ENCODE measurements at regions not wholly inside any gene's neighbourhood (a gene's known extent, or its start where the extent isn't known, plus 50 kb on each side); places are given as distances from the start of the nearest gene placed in this dataset.

- 0 out of 2 replicates have a peak, but pooled peaks have one; percentile 11 for TF ChIP-seq GABPB1 (CRISPR knock-in tag; IDR thresholded peaks at IDR 0.05)
- no peak for TF ChIP-seq USF2 (CRISPR knock-in tag; IDR thresholded peaks at IDR 0.05)
- ChIA-PET POLR2A (no interaction called here), CTCF (interaction anchor here (1.1 to 1.4 kb wide), 4 partner anchors 21 to 488 kb away, joined by 3 to 4 read pairs (median 3); no protein-coding TSS in a partner anchor)
- Mint-ChIP-seq H3K27ac (no peak overlapping the region), H3K4me3 (peak overlapping the region; percentile 41; the same call in 1 of the 2 replicates), H3K36me3 (no peaks in the 10 kb centered on the region), H3K9me3 (no peaks in the 10 kb centered on the region), H3K4me1 (peaks cover 38% of the 10 kb centered on the region), H3K27me3 (ENCODE audit: low read depth) (no peaks in the 10 kb centered on the region; the same call in 1 of the 2 replicates)
- DNase-seq (ENCODE audit: low spot score) = no peak
- no peak for ATAC-seq
Measured at GRCh38 chr20:50306478-50307423, 116.1 kb downstream of the CEBPB start.

GRCh38 chr20:50308166-50308512, 117.5 kb downstream of the CEBPB start:
- no peaks in the 10 kb centered on the region for H3K9me3 Mint-ChIP-seq
- ChIA-PET POLR2A (interaction anchor here (0.5 kb wide), 1 partner anchor 444 kb away, joined by 3 read pairs; no protein-coding TSS in a partner anchor), CTCF (interaction anchor here (2.1 to 2.3 kb wide), 2 partner anchors 13 to 26 kb away, joined by 7 to 8 read pairs; no protein-coding TSS in a partner anchor)
- peaks cover 38% of the 10 kb centered on the region for H3K4me1 Mint-ChIP-seq
- peak overlapping the region; percentile 45; the same call in 1 of the 2 replicates for H3K27ac Mint-ChIP-seq
- no peak for DNase-seq (ENCODE audit: low spot score)
- TF ChIP-seq GTF2I (CRISPR knock-in tag; conservative IDR thresholded peaks at IDR 0.05) (no peak), NFE2L1 (CRISPR knock-in tag; IDR thresholded peaks at IDR 0.05) (no peak)
- ATAC-seq = no peak
- H3K36me3 Mint-ChIP-seq = no peaks in the 10 kb centered on the region
- no peak overlapping the region for H3K4me3 Mint-ChIP-seq
- no peaks in the 10 kb centered on the region for H3K27me3 Mint-ChIP-seq (ENCODE audit: low read depth)

- Mint-ChIP-seq H3K4me3 (no peak overlapping the region), H3K9me3 (no peaks in the 10 kb centered on the region), H3K27me3 (ENCODE audit: low read depth) (no peaks in the 10 kb centered on the region), H3K27ac (peak overlapping the region; percentile 45; the same call in 1 of the 2 replicates), H3K36me3 (no peaks in the 10 kb centered on the region), H3K4me1 (peaks cover 37% of the 10 kb centered on the region)
- CTCF ChIA-PET = interaction anchor here (1.4 to 2.3 kb wide), 3 partner anchors 9 to 27 kb away, joined by 4 to 8 read pairs (median 7); no protein-coding TSS in a partner anchor
- TF ChIP-seq FOXP1 (CRISPR knock-in tag; IDR thresholded peaks at IDR 0.05; ENCODE audit: borderline replicate concordance) = no peak
- TF ChIP-seq ZNF121 (CRISPR knock-in tag; IDR thresholded peaks at IDR 0.05) = peak; percentile 94
- 0 out of 2 replicates have a peak, but pooled peaks have one; percentile 39 for TF ChIP-seq ZBTB21 (CRISPR knock-in tag; IDR thresholded peaks at IDR 0.05; ENCODE audit: borderline replicate concordance)
- peak; percentile 45 for DNase-seq (ENCODE audit: low spot score)
- POLR2A ChIA-PET = interaction anchor here (0.5 kb wide), 1 partner anchor 443 kb away, joined by 3 read pairs; no protein-coding TSS in a partner anchor
- peak; percentile 81 for ATAC-seq
Measured at GRCh38 chr20:50308513-50309279, 118.1 kb downstream of the CEBPB start.

- TF ChIP-seq JAZF1 (CRISPR knock-in tag; IDR thresholded peaks at IDR 0.05) = no peak
- no peak for TF ChIP-seq SOX15 (CRISPR knock-in tag; IDR thresholded peaks at IDR 0.05)
- no peak for TF ChIP-seq NR3C1 (CRISPR knock-in tag; conservative IDR thresholded peaks at IDR 0.05; ENCODE audit: low read depth)
- no peak for TF ChIP-seq ZNF121 (CRISPR knock-in tag; IDR thresholded peaks at IDR 0.05)
- no peak for TF ChIP-seq ATF2 (CRISPR knock-in tag; IDR thresholded peaks at IDR 0.05; ENCODE audit: borderline replicate concordance, low read depth)
- TF ChIP-seq E2F1 (CRISPR knock-in tag; IDR thresholded peaks at IDR 0.05) = no peak
- ChIA-PET CTCF (interaction anchor here (0.6 to 2.3 kb wide), 4 partner anchors 8 to 130 kb away, joined by 4 to 8 read pairs (median 6); no protein-coding TSS in a partner anchor), POLR2A (no interaction called here)
- H3K4me3 Mint-ChIP-seq = no peak overlapping the region
- H3K9me3 Mint-ChIP-seq = no peaks in the 10 kb centered on the region
- no peak for DNase-seq (ENCODE audit: low spot score)
- no peaks in the 10 kb centered on the region for H3K36me3 Mint-ChIP-seq
- peaks cover 34% of the 10 kb centered on the region for H3K4me1 Mint-ChIP-seq
- no peaks in the 10 kb centered on the region for H3K27me3 Mint-ChIP-seq (ENCODE audit: low read depth)
- ATAC-seq = no peak
- no peak overlapping the region for H3K27ac Mint-ChIP-seq
Measured at GRCh38 chr20:50309280-50309763, 118.7 kb downstream of the CEBPB start.

Data from WTC11 (cell line).